Fibroblast of lung (primary cell): ENCODE measurements at regions not wholly inside any gene's neighbourhood (a gene's known extent, or its start where the extent isn't known, plus 50 kb on each side); places are given as distances from the start of the nearest gene placed in this dataset.
"Not testable (repeated sequence)": the region's sequence is repeated elsewhere in the genome, so short reads cannot be mapped to it uniquely, and the experiment has no call there.

Source experiments
- CTCF ChIP-seq, 2 donors: IDR thresholded peaks in 1 of 2; conservative IDR thresholded peaks in 1 of 2; 1 replicate in 1 of 2; 2 replicates in 1 of 2; pipeline ENCODE4 v1.5.1; 2011 to 2012; ENCODE audit warnings: low read length in 2 of 2, control low read depth in 1 of 2, inconsistent platforms in 1 of 2, low read depth in 1 of 2, mild to moderate bottlenecking in 1 of 2
- EZH2 ChIP-seq: IDR thresholded peaks from 2 replicates; pipeline ENCODE4 v1.5.1; 2012; ENCODE audit warnings: low read length, control low read depth, mild to moderate bottlenecking; ENCODE audit errors: missing control alignments

GRCh38 chr5:34258598-34258997, 215.6 kb upstream of the C1QTNF3 start:
- not testable (repeated sequence) for TF ChIP-seq EZH2; CTCF (conservative IDR thresholded peaks at IDR 0.05 in 1 of 2, IDR thresholded peaks at IDR 0.05 in 1 of 2; ENCODE audit: low read depth in 1 of 2, low read length in 2 of 2)
